Vagina (tissue), 2 donors: ENCODE measurements at regions not wholly inside any gene's neighbourhood (a gene's known extent, or its start where the extent isn't known, plus 50 kb on each side); places are given as distances from the start of the nearest gene placed in this dataset.

Source experiments
- POLR2A ChIP-seq, 2 donors: fragments of 450-650 bp; IDR thresholded peaks; one replicate each; pipeline ENCODE4 v1.6.1; 2017; ENCODE audit warnings: antibody characterized with exemption in 2 of 2, mild to moderate bottlenecking in 2 of 2, moderate library complexity in 2 of 2
- TF ChIP-seq, protein P1 (sequence below), 3 experiments: fragments of 450-650 bp in 2 of 3; fragments of 200-600 bp in 1 of 3; sonication (generic) in 1 of 3; IDR thresholded peaks; one replicate each; pipeline ENCODE4 v1.5.1; 2017 to 2019; ENCODE audit warnings: antibody characterized with exemption in 3 of 3, mild to moderate bottlenecking in 2 of 3, moderate library complexity in 2 of 3

DNA sequence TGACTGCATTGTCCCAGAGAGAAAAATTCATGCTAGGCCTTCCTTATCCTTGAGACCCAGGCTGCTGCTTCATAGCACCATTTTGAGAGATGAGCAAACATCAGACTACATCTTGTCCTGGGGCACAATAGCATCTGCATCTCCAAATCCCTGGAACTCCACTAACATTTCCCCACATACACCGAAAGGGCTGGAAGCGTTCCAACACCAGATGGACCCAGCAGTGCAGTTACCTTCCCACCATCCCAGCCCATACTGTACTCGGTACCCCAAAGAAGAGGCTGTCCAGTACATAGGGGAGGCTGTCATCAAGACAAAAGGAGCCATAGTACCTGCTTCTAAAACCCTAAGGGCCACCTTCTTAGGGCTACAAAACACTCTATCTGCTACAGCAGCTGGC, 547.2 kb upstream of the CHORDC1 start:
- no peak for TF ChIP-seq POLR2A (IDR thresholded peaks at IDR 0.05)
- TF ChIP-seq, protein P1, sequence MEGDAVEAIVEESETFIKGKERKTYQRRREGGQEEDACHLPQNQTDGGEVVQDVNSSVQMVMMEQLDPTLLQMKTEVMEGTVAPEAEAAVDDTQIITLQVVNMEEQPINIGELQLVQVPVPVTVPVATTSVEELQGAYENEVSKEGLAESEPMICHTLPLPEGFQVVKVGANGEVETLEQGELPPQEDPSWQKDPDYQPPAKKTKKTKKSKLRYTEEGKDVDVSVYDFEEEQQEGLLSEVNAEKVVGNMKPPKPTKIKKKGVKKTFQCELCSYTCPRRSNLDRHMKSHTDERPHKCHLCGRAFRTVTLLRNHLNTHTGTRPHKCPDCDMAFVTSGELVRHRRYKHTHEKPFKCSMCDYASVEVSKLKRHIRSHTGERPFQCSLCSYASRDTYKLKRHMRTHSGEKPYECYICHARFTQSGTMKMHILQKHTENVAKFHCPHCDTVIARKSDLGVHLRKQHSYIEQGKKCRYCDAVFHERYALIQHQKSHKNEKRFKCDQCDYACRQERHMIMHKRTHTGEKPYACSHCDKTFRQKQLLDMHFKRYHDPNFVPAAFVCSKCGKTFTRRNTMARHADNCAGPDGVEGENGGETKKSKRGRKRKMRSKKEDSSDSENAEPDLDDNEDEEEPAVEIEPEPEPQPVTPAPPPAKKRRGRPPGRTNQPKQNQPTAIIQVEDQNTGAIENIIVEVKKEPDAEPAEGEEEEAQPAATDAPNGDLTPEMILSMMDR (IDR thresholded peaks at IDR 0.05) = no peak
